LoVo (cell line): ENCODE measurements at regions not wholly inside any gene's neighbourhood (a gene's known extent, or its start where the extent isn't known, plus 50 kb on each side); places are given as distances from the start of the nearest gene placed in this dataset.

Experiments used
- DNase-seq: peaks from one replicate; pipeline ENCODE4 v3.0.0-alpha.2; 2016; ENCODE audit warnings: low spot score

DNA sequence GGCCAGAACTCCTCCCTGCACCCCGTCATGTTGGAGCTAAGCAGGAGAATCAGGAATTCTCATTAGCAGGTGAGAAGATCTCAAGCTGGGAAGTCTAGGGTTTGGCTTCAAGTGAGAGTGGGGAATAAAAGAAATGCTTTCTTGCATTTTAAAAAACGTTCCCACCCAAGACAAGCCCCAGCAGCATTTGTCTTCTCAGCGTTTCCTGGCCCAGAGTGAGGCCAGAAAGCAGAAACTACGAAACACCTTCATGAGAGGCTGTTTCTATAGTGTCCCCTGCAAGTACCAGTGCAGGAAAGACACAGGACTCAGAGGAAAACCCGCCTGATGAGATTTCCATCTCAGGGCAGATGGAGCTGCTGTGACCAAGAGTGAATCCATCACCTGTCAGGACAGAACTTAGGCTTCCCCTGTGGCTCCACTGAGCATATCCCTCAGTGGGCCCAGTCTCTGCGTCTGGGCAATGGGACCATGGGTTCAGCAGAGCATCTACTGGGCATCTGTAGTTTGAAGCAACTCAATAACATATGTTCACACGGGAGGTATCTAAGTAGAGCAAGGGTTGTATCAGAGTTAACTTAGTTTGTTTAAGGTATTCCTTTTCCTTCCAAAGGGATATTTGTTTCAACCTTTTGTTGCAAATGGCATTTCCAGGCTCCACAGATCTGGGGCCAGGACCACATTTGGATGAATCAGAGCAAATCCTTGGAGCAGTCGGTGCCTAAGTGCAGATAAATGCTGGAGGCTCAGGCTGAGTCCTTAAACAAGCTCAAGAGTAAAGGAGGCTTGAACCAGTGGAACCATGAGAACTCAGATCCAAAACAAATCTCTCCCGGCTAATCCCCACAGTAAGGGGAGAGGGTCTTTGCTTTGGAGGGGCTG lies 548.3 kb downstream of the MIAT start:
- DNase-seq: no peak

GRCh38 chr22:27206374-27207133 lies 549.2 kb downstream of the MIAT start:
- DNase-seq: no peak

GRCh38 chr22:27207266-27207665 lies 549.9 kb downstream of the MIAT start:
- no peak for DNase-seq

- no peak for DNase-seq
Measured at GRCh38 chr22:27207907-27208306, 550.5 kb downstream of the MIAT start.

- no peak for DNase-seq
Measured at GRCh38 chr22:27210111-27210730, 552.8 kb downstream of the MIAT start.

DNA sequence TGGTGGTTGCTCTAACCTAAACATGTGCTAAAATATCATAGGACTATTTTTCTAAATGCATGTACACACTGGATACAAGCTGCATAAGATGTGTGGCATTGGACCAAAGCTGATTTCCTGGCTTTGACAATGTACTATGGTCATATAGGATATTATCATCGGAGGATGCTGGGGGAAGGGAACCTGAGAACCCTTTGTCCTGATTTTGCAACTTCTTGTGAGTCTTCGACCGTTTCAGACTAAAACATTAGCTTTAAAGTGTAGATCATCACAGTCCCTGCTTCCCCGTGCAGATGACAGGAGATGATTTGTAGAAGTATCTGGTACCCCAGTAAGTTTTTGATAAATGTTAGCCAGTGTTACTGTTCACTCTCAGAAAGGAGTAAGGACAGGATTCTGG lies 554.7 kb downstream of the MIAT start:
- no peak for DNase-seq

DNA sequence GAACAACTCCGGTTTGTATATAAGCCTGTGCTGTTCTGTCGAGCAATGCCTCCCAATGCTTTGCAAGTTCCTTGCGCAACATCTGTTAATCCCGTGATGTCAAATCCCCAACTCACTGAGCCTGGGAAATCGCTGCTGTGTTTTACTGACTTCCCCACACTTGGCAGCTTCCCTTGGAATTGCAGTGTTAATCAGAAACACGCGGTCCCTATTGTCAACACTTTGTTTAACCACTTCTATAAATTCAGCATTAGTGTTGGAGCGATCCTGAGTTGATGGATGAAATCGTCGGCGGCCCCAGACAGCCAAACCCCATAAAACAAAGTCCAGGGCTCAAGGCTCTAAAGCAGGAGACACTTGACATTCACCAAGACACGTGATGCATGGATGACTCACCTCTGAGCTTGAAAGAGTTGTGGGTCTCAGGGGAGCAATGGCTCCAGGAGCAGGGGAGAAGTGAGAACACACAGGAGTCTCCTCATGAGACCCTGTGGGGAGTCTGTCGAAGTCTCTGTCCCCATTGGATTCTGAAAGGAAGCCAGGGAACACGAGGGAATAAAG lies 555.3 kb downstream of the MIAT start:
- DNase-seq: peak; percentile 60

- DNase-seq: no peak
Measured at GRCh38 chr22:27213294-27213693, 555.9 kb downstream of the MIAT start.

DNA sequence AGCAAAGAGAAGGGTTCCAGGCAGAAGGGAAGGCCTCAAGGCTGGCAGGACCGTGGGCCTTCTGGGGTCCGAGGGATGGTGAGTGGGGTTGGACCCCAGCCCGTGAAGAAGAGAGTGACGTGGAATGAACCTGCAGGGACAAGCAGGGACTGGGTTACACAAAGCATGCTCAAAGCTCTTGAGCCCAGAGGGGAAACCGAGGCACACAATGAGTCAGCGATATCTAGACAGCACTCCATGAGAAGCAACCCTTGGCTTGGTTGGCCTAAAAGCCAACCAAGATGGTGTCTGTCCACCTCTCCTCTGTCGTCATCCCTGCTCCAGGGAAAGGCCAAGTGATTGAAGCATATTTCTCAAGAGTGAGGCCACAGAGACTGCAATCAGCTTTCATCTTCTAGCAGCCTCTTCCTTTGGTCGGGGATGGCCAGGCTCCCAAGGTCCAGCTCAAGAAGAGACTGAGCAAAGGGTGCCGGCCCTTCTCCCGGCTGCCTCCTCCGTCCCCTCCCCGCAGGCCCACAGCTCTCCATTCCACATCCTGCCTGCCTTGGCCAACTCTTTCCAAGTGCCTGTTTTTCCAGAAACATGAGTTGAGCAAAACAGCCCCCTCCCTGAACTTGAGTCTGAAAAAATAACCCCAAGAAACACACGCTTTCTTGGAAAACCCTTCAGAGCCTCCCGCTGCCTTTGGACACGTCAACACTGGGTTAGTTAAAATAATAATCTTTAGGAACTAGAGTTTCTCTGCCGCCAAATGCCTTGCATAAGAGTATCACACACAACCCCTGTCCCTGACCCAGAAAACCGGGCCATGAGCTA lies 556.6 kb downstream of the MIAT start:
- DNase-seq: no peak

DNA sequence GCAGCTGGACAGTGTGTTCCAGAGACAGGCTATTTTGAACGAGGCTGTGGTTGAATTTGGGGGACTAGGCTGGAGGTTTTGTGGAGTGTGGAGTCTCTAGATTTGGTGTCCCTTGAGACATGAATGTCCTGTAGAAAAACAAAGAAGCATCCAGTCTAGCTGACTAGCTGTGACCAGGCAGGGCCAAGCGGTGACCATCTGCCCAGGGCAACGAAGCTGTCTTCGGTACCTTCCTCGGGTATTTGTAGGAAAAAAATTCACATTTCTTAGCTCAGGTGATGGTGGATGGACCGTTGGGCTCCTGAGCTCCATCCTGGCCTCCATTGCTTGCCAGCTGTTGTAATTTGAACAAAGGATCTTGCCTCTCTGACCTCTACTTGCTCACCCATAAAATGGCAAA lies 557.3 kb downstream of the MIAT start:
- DNase-seq: no peak

DNA sequence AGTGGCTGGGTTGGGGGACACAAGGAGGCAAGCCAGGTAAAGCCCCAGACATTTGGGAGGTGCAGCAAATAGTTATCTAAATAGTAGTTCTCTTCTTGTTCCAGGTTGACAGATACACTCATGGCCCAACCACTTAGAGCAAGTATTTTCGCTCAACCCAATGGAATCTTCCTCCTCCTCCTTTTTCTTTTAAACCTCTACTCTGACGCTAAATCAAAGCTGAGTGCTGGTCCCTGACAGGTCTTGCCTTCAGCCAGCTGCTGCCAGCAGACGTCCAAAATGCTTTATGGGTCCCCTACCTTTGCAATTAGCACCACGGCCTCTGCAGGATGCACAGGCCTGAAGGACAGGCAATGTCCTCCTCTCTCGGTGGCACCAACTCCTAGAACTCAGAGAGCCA lies 558.5 kb downstream of the MIAT start:
- no peak for DNase-seq

- no peak for DNase-seq
Measured at GRCh38 chr22:27216444-27216843, 559.1 kb downstream of the MIAT start.

- DNase-seq: no peak
Measured at GRCh38 chr22:27217154-27217553, 559.8 kb downstream of the MIAT start.

- DNase-seq: no peak
Measured at GRCh38 chr22:27218012-27218920, 560.9 kb downstream of the MIAT start.

DNA sequence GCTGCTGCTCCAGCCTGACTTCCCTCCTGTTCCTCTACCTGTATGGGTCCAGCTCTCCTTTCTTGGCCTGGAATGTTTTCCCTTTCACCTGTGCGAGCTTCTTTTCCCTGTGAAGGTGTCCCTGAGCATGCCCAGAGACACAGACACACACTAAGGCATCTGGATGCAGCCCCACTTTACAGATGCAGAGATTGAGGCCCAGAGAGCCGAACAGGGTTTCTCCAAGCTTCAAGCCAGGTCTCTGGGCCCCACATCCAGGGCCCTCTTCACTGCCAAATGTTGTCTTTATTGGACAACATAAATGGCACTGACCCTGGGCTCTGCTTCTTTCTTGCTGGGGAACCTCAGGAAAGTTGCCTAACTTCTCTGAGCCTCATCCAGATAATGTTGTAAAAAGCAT lies 561.6 kb downstream of the MIAT start:
- no peak for DNase-seq

- DNase-seq: no peak
Measured at GRCh38 chr22:27220339-27220738, 563.0 kb downstream of the MIAT start.

- DNase-seq: no peak
Measured at GRCh38 chr22:27222178-27222577, 564.8 kb downstream of the MIAT start.

DNA sequence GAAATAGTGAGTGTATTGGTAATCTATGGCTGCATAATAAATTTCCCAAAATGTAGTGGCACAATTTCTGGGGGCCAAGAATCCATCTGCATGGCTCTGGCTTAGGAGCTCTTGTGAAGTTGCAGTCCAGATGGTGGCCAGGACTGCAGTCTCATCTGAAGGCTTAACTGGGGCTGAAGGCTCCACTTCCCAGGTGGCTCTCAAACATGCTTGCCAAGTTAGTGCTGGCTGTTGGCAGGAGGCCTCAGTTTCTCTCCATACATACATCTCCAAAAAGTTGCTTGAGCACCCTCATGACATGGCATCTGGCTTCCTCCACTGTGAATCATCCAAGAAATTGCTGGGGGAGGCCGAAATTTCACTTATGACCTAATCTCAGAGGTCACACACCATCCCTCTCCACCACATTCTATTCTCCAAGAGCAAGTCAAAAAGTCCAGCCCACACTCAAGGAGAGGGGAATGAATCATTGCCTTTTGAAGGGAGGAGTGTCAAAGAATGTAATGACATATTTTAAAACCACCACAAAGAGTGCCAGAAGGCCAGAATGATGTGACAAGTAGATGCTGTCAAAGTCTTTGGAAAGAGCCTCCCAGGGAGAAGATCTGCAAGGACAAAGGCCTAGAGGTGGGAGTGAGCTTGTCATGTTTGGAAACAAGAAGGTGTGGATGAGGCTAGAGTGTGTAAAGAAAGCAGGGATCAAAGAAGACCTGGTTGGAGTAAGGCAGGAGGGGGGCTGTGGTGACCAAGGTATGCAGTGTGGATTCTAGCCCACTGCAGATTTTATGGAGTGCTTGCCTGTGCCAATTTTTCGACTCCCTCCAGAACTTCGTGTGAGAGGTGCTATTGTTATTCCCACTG lies 566.2 kb downstream of the MIAT start:
- peak; percentile 45 for DNase-seq

- no peak for DNase-seq
Measured at GRCh38 chr22:27224485-27225374, 567.3 kb downstream of the MIAT start.
